ENCODE measurements at regions not wholly inside any gene's neighbourhood (a gene's known extent, or its start where the extent isn't known, plus 50 kb on each side); places are given as distances from the start of the nearest gene placed in this dataset.

DNA sequence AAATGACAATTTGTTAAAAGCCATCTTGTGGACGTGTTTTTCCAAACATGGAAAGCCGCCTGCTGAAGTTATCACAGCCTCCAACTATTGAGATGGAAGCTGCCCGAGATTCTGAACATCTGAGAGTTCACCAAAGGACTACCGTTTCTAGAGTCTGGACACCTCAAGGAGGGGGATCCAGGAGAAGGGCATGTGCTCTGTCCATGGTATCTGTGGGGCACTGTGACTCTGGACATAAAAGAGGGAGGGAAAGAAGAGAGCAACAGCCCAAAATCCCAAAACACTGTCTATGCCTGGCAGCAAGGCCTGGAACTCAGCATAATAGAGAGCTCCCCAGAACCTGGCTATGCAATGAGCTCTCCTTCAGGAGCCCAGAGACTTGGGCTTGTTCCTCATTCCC is 319.9 kb downstream of the EN1 start:
- Histone ChIP-seq H3K27ac (ENCODE audit: low read depth, low read length) (no peak overlapping the region), H3K27me3 (ENCODE audit: low read length) (no peaks in the 10 kb centered on the region), H2AFZ (ENCODE audit: low read depth, low read length, severe bottlenecking) (no peak overlapping the region), H4K20me1 (ENCODE audit: low read depth, low read length) (no peaks in the 10 kb centered on the region), H3K79me2 (ENCODE audit: insufficient read depth, low read length) (no peaks in the 10 kb centered on the region), H3K9me2 (replicated peaks; ENCODE audit: insufficient read depth, low read length) (no peaks in the 10 kb centered on the region), H3K4me2 (ENCODE audit: low read depth, low read length, poor library complexity, severe bottlenecking) (no peak overlapping the region), H3K9me3 (ENCODE audit: insufficient read depth, low read length) (no peaks in the 10 kb centered on the region), H3K4me3 (ENCODE audit: insufficient read depth, low read length, poor library complexity, severe bottlenecking) (no peak overlapping the region), H3F3A (ENCODE audit: insufficient read depth) (no peaks in the 10 kb centered on the region), H3K9ac (ENCODE audit: low read length) (no peak overlapping the region), H3K36me3 (ENCODE audit: low read length) (no peaks in the 10 kb centered on the region)
- TF ChIP-seq EZH2phosphoT487 (conservative IDR thresholded peaks at IDR 0.05; ENCODE audit: low read length): no peak
- TF ChIP-seq, protein P1, sequence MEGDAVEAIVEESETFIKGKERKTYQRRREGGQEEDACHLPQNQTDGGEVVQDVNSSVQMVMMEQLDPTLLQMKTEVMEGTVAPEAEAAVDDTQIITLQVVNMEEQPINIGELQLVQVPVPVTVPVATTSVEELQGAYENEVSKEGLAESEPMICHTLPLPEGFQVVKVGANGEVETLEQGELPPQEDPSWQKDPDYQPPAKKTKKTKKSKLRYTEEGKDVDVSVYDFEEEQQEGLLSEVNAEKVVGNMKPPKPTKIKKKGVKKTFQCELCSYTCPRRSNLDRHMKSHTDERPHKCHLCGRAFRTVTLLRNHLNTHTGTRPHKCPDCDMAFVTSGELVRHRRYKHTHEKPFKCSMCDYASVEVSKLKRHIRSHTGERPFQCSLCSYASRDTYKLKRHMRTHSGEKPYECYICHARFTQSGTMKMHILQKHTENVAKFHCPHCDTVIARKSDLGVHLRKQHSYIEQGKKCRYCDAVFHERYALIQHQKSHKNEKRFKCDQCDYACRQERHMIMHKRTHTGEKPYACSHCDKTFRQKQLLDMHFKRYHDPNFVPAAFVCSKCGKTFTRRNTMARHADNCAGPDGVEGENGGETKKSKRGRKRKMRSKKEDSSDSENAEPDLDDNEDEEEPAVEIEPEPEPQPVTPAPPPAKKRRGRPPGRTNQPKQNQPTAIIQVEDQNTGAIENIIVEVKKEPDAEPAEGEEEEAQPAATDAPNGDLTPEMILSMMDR (IDR thresholded peaks at IDR 0.05; ENCODE audit: insufficient read depth, low read length, poor library complexity, severe bottlenecking): no peak

DNA sequence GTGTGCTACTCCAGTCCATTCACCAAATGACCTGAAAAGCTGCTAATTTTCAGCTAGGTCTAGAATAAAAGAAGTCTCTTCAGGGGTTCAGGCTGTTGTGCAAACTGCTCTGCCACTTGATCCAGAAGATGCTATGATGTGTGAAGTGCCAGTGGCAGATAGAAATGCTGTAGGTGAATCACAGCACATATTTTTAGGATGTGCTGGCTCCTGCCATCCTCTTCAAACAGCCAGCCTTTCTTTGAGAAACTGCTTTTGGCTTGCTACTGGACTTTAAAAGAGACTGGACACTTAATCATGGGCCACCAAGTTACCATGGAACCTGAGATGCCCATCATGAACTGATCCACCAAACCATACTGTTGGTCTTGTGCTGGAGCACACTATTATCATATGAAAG is 322.1 kb downstream of the EN1 start:
- H3K4me3 ChIP-seq (ENCODE audit: insufficient read depth, low read length, poor library complexity, severe bottlenecking): no peak overlapping the region
- no peak for TF ChIP-seq EZH2phosphoT487 (conservative IDR thresholded peaks at IDR 0.05; ENCODE audit: low read length)
- TF ChIP-seq, protein P1 (IDR thresholded peaks at IDR 0.05; ENCODE audit: insufficient read depth, low read length, poor library complexity, severe bottlenecking): no peak
- no peak overlapping the region for H3K4me2 ChIP-seq (ENCODE audit: low read depth, low read length, poor library complexity, severe bottlenecking)
- no peaks in the 10 kb centered on the region for H4K20me1 ChIP-seq (ENCODE audit: low read depth, low read length)
- no peaks in the 10 kb centered on the region for H3K79me2 ChIP-seq (ENCODE audit: insufficient read depth, low read length)
- no peak overlapping the region for H3K9ac ChIP-seq (ENCODE audit: low read length)
- H3K27me3 ChIP-seq (ENCODE audit: low read length): no peaks in the 10 kb centered on the region
- H3K9me2 ChIP-seq (replicated peaks; ENCODE audit: insufficient read depth, low read length): no peaks in the 10 kb centered on the region
- H3F3A ChIP-seq (ENCODE audit: insufficient read depth): no peaks in the 10 kb centered on the region
- no peaks in the 10 kb centered on the region for H3K9me3 ChIP-seq (ENCODE audit: insufficient read depth, low read length)
- H3K27ac ChIP-seq (ENCODE audit: low read depth, low read length): no peak overlapping the region
- H3K36me3 ChIP-seq (ENCODE audit: low read length): no peaks in the 10 kb centered on the region
- no peak overlapping the region for H2AFZ ChIP-seq (ENCODE audit: low read depth, low read length, severe bottlenecking)

DNA sequence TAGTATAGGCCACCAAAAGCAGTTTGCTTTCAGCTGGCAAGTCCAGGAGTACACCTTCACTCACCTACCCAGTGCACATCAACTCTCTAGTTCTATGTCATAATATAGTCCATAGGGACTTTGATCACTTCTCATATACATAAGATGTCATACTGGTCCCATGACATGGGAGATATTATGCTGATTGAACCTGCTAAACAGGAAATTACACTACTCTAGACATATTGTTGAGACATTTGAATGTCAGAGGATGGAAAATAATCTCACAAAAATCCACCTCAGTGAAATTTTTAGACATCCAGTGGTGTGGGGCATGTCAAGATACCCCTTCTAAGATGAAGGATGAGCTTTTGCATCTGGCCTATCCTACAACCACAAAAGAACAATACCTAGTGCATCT is 322.5 kb downstream of the EN1 start:
- no peaks in the 10 kb centered on the region for H3K79me2 ChIP-seq (ENCODE audit: insufficient read depth, low read length)
- no peaks in the 10 kb centered on the region for H3K36me3 ChIP-seq (ENCODE audit: low read length)
- no peak overlapping the region for H2AFZ ChIP-seq (ENCODE audit: low read depth, low read length, severe bottlenecking)
- TF ChIP-seq, protein P1 (IDR thresholded peaks at IDR 0.05; ENCODE audit: insufficient read depth, low read length, poor library complexity, severe bottlenecking): no peak
- no peak for TF ChIP-seq EZH2phosphoT487 (conservative IDR thresholded peaks at IDR 0.05; ENCODE audit: low read length)
- no peak overlapping the region for H3K4me2 ChIP-seq (ENCODE audit: low read depth, low read length, poor library complexity, severe bottlenecking)
- H3F3A ChIP-seq (ENCODE audit: insufficient read depth): no peaks in the 10 kb centered on the region
- H3K9ac ChIP-seq (ENCODE audit: low read length): no peak overlapping the region
- no peak overlapping the region for H3K4me3 ChIP-seq (ENCODE audit: insufficient read depth, low read length, poor library complexity, severe bottlenecking)
- H4K20me1 ChIP-seq (ENCODE audit: low read depth, low read length): no peaks in the 10 kb centered on the region
- H3K27me3 ChIP-seq (ENCODE audit: low read length): no peaks in the 10 kb centered on the region
- no peaks in the 10 kb centered on the region for H3K9me2 ChIP-seq (replicated peaks; ENCODE audit: insufficient read depth, low read length)
- no peaks in the 10 kb centered on the region for H3K9me3 ChIP-seq (ENCODE audit: insufficient read depth, low read length)
- H3K27ac ChIP-seq (ENCODE audit: low read depth, low read length): no peak overlapping the region

DNA sequence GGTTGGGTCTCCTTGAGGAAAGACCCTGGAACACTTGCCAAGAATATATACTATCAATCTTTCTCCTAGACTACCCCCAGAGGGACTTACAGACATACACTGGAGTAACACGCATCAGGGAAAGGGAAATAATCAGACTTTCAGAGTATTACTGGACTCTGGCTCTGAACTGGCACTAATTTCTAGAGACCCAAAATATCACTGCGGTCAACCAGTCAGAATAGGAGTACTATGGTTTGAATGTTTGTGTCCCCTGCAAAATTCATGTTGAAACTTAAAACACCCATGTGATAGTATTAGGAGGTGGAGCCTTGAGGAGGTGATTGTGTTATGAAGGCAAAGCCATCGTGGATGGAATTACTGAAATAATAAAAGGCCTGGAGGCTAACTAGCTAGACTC is 323.7 kb downstream of the EN1 start:
- H3K36me3 ChIP-seq (ENCODE audit: low read length): no peaks in the 10 kb centered on the region
- no peak overlapping the region for H3K4me2 ChIP-seq (ENCODE audit: low read depth, low read length, poor library complexity, severe bottlenecking)
- no peaks in the 10 kb centered on the region for H3K79me2 ChIP-seq (ENCODE audit: insufficient read depth, low read length)
- no peaks in the 10 kb centered on the region for H3K9me3 ChIP-seq (ENCODE audit: insufficient read depth, low read length)
- no peaks in the 10 kb centered on the region for H4K20me1 ChIP-seq (ENCODE audit: low read depth, low read length)
- no peak overlapping the region for H3K4me3 ChIP-seq (ENCODE audit: insufficient read depth, low read length, poor library complexity, severe bottlenecking)
- H3F3A ChIP-seq (ENCODE audit: insufficient read depth): no peaks in the 10 kb centered on the region
- H3K27me3 ChIP-seq (ENCODE audit: low read length): no peaks in the 10 kb centered on the region
- no peak overlapping the region for H2AFZ ChIP-seq (ENCODE audit: low read depth, low read length, severe bottlenecking)
- H3K9ac ChIP-seq (ENCODE audit: low read length): no peak overlapping the region
- no peak for TF ChIP-seq EZH2phosphoT487 (conservative IDR thresholded peaks at IDR 0.05; ENCODE audit: low read length)
- TF ChIP-seq, protein P1 (IDR thresholded peaks at IDR 0.05; ENCODE audit: insufficient read depth, low read length, poor library complexity, severe bottlenecking): no peak
- no peak overlapping the region for H3K27ac ChIP-seq (ENCODE audit: low read depth, low read length)
- no peaks in the 10 kb centered on the region for H3K9me2 ChIP-seq (replicated peaks; ENCODE audit: insufficient read depth, low read length)

Measured in SU-DHL-6 (cell line).